ENCODE measurements at regions not wholly inside any gene's neighbourhood (a gene's known extent, or its start where the extent isn't known, plus 50 kb on each side); places are given as distances from the start of the nearest gene placed in this dataset.

DNA sequence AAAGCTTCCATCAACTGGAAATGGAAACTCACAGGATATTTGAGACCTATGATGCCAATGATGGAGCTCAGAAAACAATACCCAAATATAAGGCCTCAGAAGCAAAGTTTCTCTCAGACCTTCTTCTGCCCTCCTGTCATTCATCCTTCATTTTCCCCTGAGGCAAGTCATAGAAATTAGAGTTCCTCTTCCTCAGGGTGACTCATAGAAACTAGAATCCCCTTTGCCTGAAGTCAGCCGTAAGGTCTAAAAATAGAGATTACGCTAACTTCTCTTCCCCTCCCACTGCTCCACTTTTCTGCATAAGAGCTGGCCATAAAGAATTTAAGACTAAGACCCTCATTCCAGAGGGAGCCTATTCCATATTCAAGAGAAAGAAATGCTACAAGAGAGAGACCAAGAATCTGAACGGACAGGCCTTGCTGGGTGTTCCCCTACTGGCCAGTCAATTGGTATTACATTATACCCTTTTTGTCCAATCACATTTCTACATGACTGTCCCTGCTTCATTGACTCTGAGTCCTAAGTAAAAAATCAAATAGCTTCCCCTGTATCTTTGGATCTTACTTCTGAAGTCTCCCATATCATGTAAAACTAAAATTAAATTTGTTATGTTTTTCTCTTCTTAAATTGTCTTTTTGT is 994.9 kb downstream of the ADGRL2 start:
- TF ChIP-seq TCF12 (IDR thresholded peaks at IDR 0.05; ENCODE audit: low read depth) (no peak), EGR1 (IDR thresholded peaks at IDR 0.05) (no peak)

All from Ishikawa (cell line).